Choroid plexus epithelial cell (primary cell): ENCODE measurements at regions not wholly inside any gene's neighbourhood (a gene's known extent, or its start where the extent isn't known, plus 50 kb on each side); places are given as distances from the start of the nearest gene placed in this dataset.

ENCODE experiments used
- DNase-seq: peaks from one replicate; pipeline ENCODE4 v3.0.0-alpha.2; 2010; ENCODE audit warnings: low read depth
- H3K4me3 ChIP-seq: 2 replicates; pipeline ENCODE4 v1.5.1; 2011; ENCODE audit warnings: low read depth, mild to moderate bottlenecking, control low read depth, low read length, moderate library complexity
- CTCF ChIP-seq: conservative IDR thresholded peaks from 2 replicates; pipeline ENCODE4 v1.5.1; 2011; ENCODE audit warnings: low read depth, mild to moderate bottlenecking, control low read depth, inconsistent platforms, low read length, moderate library complexity

GRCh38 chr18:66749030-66749429 lies 145.1 kb upstream of the CDH19 start:
- DNase-seq, result peak; percentile 20
- TF ChIP-seq CTCF, result peak; percentile 12
- H3K4me3 ChIP-seq, result no peak overlapping the region

- no peak for TF ChIP-seq CTCF
- H3K4me3 ChIP-seq, result no peak overlapping the region
- DNase-seq, result no peak
Measured at GRCh38 chr18:66742832-66743231, 138.9 kb upstream of the CDH19 start.

GRCh38 chr18:66735933-66736332 lies 132.0 kb upstream of the CDH19 start:
- TF ChIP-seq CTCF, result no peak
- no peak overlapping the region for H3K4me3 ChIP-seq
- no peak for DNase-seq

- peak; percentile 0 for DNase-seq
- no peak for TF ChIP-seq CTCF
- no peak overlapping the region for H3K4me3 ChIP-seq
Measured at GRCh38 chr18:66734451-66734850, 130.6 kb upstream of the CDH19 start.

- no peak overlapping the region for H3K4me3 ChIP-seq
- DNase-seq, result no peak
- no peak for TF ChIP-seq CTCF
Measured at GRCh38 chr18:66731890-66732289, 128.0 kb upstream of the CDH19 start.

GRCh38 chr18:66729442-66730239 lies 125.8 kb upstream of the CDH19 start:
- H3K4me3 ChIP-seq, result no peak overlapping the region
- DNase-seq, result no peak
- no peak for TF ChIP-seq CTCF

- DNase-seq, result no peak
- no peak for TF ChIP-seq CTCF
- no peak overlapping the region for H3K4me3 ChIP-seq
Measured at GRCh38 chr18:66728951-66729350, 125.1 kb upstream of the CDH19 start.
